Retina (tissue), 1 donor: ENCODE measurements at regions not wholly inside any gene's neighbourhood (a gene's known extent, or its start where the extent isn't known, plus 50 kb on each side); places are given as distances from the start of the nearest gene placed in this dataset.

ENCODE experiments used
- DNase-seq: peaks from one replicate; pipeline ENCODE4 v3.0.0-alpha.2; 2016

GRCh38 chr1:72911656-72912055 is 629.3 kb upstream of the NEGR1 start:
- DNase-seq, result no peak

DNA sequence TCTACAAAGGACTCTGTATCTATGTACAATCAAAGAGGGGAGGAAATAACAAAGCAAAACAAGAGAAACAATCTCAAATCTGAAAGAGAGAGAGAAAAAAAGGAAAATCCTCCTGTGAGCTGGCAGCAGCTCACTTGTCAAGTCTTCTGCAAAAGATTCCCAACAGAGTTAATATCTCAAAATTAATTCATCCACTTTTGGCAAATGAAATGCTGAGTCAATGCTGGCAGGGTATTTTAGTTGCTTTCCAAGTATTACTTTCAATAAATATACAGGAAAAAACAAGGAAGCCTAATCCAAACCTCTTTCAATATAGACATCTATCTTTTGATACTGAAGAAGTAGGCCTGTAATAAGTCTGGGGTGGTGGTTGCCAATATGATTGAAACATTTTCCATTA is 613.9 kb upstream of the NEGR1 start:
- DNase-seq, result no peak

- DNase-seq, result no peak
Observed at GRCh38 chr1:72892461-72892860, 610.1 kb upstream of the NEGR1 start.

- no peak for DNase-seq
Observed at GRCh38 chr1:72891976-72892375, 609.6 kb upstream of the NEGR1 start.

DNA sequence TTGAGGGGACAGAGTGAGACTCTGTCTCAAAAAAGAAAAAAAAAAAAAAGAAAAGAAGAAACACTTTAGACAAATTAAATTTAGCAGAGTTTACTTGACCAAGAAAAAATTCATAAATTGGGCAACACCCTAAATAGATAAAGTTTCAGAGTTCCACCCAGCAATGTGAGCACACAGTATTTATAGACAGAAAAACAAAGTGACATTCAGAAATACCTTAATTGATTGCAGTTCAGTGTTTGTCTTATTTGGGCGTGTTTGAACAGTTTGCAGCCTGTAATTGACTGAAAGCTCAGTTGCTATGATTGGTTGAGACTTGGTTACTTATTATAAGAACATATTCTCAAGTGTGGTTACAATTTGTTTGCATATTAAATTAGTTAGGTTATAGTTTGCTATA is 603.5 kb upstream of the NEGR1 start:
- no peak for DNase-seq

DNA sequence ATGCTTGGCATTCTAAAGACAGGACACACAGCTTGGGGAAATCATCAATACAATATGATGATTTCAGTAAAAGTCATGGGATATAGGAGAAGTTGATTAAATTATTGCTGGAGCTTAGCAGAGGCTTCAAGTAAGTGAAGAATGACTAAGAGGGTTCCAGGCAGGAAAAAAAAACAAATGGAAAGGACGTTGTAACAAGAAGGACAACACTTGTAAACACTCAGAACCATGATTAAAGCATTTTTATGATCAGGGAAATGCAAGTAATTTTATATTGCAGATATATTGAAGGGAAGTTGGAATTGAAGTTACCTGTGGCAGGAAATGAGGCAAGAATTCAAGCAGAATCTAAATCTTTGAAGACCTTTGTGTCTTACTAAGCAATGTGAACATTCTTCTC is 602.7 kb upstream of the NEGR1 start:
- no peak for DNase-seq

GRCh38 chr1:72869873-72870272 is 587.5 kb upstream of the NEGR1 start:
- DNase-seq, result no peak

DNA sequence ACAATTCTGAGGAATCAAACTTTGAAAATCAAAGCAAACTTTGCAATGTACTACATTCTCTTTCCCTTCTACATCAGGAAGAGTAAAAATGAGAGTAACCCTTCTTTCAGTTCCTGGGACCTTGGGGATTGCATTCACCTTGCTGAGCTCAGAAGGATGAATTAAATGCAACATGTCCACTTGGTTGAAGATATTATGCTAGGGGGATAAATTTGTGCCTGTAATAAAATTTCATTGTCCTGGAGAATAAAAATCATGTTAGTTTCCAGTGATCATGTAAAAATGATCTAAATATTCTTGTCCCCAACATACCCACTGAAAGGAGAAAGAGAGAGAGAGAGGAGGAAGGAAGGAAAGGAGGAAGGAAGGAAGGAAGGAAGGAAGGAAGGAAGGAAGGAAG is 587.1 kb upstream of the NEGR1 start:
- DNase-seq, result no peak

GRCh38 chr1:72851597-72851996 is 569.3 kb upstream of the NEGR1 start:
- no peak for DNase-seq

- no peak for DNase-seq
Observed at GRCh38 chr1:72848997-72849396, 566.7 kb upstream of the NEGR1 start.

DNA sequence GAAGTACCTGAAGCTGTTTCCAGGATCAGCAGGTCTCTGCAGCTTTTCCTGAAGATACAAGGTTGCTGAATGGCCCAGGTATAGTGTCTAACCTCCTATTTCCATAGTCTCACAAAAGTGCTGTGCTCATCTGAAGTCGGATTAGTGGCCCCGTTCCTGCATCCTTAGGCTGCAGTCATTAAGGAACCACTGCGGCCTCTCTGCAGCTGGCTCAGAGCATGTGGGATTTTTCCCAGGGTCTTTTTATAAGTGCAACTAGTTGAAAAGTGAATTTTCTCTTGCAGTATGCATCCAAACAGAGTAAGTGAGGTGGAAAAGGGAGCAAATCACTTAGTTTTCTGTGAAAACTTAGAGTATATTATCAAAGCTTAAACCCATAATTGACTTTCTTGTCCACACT is 565.3 kb upstream of the NEGR1 start:
- peak; percentile 8 for DNase-seq

DNA sequence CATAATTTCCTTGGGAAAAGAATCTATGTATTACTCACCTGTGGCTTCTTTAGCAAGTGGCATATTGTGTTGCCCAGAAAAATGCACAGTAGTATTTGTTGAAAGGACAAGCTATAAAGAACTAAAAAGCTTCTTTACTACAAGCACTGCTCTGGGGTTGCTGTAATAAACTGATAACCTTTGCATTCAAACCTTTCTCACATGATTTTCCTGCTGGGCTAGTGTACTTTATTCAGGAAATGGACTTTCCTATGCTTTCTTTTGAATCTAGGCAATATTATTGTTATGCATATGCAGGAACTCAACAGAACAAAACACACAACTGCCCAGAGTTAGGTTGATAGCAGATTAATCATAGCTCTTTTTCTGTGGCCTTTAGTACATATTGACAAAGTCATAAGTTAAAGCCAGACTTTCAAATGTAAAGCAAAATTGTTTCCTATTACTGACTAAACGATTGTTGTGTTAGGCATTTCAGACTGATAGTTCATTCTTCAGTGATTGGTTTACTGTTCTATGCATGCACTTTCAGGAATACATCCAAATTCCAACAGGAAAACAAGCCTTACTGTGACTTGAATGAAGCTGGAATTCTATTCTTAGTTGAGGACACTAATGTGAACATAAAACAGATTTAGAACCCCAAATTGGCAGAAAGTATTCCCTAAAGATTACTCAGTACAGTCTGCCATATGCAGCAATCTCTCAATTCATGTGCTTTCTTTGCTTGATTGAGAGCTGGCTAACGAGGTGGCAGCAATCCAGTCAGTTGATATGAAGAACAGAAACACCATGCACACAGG is 564.3 kb upstream of the NEGR1 start:
- no peak for DNase-seq

DNA sequence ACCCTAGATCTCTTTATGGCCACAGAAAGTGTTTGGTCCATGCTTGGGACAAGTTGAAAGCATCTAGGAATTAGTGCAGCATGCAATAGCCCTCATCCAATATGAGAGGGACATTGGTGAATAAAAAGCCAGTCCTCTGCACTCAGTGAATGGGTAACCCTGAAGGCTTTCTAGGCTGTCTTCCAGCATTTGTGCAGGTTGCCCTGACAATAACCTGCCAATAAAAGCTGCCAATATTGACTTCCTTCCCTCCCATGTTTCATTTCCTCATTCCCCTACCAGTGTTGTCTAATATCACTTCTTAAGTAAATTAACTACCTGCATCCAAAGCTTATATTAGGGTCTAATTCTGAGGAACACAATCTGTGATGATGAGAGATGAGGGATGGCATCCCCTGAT is 563.6 kb upstream of the NEGR1 start:
- no peak for DNase-seq

GRCh38 chr1:72845381-72845780 is 563.0 kb upstream of the NEGR1 start:
- no peak for DNase-seq

GRCh38 chr1:72837781-72838180 is 555.4 kb upstream of the NEGR1 start:
- DNase-seq, result no peak

DNA sequence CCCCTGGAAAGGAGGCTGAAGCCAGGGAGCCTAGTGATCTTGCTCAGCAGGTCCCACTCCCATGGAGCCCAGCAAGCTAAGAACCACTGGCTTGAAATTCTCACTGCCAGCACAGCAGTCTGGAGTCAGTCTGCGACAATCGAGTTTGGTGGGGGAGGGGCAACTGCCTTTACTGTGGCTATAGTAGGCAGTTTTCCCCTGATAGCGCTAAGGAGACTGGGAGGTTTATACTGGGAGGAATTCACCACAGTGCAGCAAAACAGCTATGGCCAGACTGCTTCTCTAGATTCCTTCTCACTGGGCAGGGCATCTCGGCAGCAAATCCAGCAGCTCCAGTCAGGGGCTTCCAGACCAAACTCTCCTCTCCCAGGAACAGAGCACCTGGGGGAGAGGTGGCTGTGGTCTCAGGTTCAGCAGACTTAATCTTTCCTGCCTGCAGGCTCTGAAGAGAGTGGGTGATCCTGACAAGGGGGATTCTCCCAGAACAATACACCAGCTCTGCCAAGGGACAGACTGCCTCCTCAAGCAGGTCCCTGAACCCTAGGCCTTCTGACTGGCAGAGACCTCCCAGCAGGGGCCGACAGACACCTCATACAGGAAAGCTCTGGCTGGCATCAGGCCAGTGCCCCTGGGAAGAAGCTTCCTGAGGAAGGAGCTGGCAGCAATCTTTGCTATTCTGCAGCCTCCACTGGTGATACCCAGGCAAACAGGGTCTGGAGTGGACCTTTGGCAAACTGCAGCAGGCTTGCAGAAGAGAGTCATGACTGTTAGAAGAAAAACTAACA is 548.5 kb upstream of the NEGR1 start:
- DNase-seq, result no peak

DNA sequence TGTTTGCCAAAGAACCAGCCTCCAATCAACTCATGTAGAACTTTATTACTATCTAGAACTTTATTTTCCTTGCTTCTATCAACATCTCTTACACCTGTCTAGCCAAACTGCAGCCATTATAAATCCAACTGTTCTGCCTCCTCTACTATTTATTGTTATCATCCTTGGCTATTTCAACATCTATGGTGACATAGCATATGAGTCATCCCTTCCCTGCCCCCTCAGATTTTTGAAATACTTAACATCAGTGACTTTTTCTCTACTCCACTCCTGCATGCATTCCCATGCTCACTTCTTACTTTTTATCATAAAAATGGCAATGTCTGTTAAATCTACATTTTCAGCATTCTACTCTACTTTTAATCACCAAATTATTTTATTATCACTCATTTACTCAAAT is 544.9 kb upstream of the NEGR1 start:
- no peak for DNase-seq

GRCh38 chr1:72804541-72804940 is 522.2 kb upstream of the NEGR1 start:
- DNase-seq, result no peak

DNA sequence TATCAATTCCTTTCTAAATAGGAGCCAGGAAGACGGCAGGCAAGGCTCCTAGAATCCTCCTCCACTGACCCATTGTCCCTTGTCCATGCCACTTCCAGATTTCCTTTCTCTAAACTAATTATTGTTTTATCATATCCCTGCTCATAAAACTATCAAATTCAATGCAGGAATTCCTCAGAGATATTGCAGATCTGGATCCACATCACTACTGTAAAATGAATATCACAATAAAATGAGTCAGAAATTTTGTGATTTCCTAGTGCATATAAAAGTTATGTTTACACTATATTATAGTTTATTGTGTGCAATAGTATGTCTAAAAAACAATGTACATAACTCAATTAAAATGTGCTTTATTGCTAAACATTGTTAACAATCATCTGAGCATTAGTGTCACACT is 498.7 kb upstream of the NEGR1 start:
- no peak for DNase-seq

DNA sequence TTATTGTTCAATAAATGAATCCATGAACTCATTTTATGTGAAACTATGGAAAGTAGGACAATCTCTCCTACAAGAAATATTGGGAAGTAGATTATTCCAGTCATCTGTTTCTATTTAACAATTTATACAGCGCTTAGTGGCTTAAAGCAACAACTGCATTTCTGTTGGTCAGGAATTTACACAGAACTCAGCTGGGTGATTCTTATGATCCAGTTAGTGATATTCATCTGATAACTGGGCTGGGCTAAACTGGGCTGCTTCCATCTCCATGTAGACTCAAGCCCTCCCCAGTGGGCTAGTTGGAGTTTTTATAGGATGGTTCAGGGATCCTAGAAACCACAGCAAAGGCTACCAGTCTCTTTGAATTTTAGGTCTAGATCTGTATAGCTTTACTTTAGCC is 497.9 kb upstream of the NEGR1 start:
- DNase-seq, result no peak

DNA sequence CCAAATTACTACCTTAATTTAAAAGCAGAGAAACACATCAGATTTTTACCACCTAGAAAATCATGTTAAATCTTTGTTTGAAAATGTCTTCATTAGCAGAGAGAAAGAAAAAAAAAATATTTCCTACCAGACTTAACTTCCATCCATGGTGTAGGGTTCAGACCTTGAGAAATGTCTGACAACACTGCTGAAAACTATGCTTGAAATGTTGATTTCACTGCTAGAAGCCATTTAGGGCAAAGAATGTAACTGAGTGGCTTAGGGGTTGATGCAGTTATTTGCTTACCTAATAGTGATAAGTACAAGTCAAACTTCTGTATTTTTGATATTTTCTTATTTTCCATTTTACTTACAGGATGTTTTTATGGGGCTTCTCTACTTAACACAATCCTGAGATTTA is 495.6 kb upstream of the NEGR1 start:
- no peak for DNase-seq

DNA sequence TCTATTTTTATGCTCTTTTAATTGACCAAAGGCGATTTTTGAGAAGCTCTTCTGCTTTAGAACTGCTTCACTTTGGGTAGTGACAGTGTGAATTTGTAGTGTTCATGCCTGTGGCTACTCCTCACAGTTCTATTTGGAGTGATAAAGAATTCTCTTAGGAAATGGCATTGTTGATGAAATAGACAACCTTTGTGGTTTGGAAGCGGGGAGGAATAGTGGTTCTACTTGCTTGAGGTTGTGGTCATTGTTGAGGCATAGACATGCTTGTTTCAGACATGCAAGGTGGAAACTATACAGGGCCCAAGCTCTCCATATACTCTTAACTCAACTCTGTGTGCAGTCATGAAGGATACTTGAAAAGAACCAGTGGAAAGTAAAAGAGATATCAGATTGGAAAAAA is 481.1 kb upstream of the NEGR1 start:
- DNase-seq, result no peak

GRCh38 chr1:72759486-72759885 is 477.1 kb upstream of the NEGR1 start:
- DNase-seq, result no peak

DNA sequence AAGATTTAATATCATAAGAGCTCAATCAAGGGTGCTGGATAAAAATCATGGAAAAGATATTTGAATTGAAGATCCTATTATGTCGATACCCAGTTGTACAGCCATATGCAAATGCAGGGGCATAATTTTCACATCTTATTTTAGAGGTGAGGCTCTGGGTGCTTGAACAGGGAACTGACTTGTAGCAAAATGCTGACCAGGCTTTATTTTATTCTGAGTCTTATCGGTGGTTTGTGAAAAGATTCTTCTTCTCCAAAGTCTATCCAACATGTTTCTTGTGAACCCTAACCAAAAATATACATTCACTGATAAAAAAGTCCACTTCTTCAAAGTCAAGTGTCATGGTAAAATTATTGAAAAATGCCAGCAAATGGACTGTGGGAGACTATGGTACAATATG is 475.5 kb upstream of the NEGR1 start:
- no peak for DNase-seq

DNA sequence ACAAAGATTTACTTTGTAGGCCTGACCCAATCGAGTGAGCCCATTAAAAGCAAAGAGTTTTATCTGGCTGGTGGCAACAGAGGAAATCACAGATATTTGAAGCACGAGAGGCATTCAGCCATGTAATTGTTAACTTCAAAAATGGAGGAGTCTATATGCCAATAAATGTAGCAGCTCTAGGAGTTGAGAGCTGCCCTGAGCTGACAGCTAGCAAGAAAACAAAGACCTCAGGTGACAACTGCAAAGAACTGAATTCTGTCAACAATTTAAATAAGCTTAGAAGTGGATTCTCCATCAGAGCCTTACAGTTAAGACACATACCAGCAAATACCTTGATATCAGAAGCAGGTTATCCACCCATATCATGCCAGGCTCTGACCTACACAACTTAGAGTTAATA is 463.1 kb upstream of the NEGR1 start:
- DNase-seq, result no peak
